GM12891 (cell line): ENCODE measurements at regions not wholly inside any gene's neighbourhood (a gene's known extent, or its start where the extent isn't known, plus 50 kb on each side); places are given as distances from the start of the nearest gene placed in this dataset.

Experiments
- DNase-seq: peaks from one replicate; pipeline ENCODE4 v3.0.0; 2011; ENCODE audit warnings: low spot score; ENCODE audit not compliant: insufficient read length
- FAIRE-seq: peaks from 2 replicates; lab custom pipeline; 2011; peaks lifted over from hg19 to GRCh38; lab: Jason Lieb, UNC
- PAX5 ChIP-seq: IDR thresholded peaks from 2 replicates; pipeline ENCODE4 v1.6.1; 2011; ENCODE audit warnings: low read length, moderate library complexity, mild to moderate bottlenecking; ENCODE audit not compliant: insufficient read depth, severe bottlenecking
- POLR2A ChIP-seq: IDR thresholded peaks from 2 replicates; pipeline ENCODE4 v1.6.1; 2011; ENCODE audit warnings: low read depth, low read length, control low read depth
- POLR2AphosphoS5 ChIP-seq: IDR thresholded peaks from 2 replicates; pipeline ENCODE4 v1.6.1; 2011; ENCODE audit warnings: low read depth, low read length, control low read depth
- POU2F2 ChIP-seq: IDR thresholded peaks from 2 replicates; pipeline ENCODE4 v1.6.1; 2011; ENCODE audit warnings: low read depth, mild to moderate bottlenecking, control low read depth, low read length, moderate library complexity
- SPI1 ChIP-seq: IDR thresholded peaks from 2 replicates; pipeline ENCODE4 v1.6.1; 2011; ENCODE audit warnings: low read depth, low read length, control low read depth
- TAF1 ChIP-seq: IDR thresholded peaks from 2 replicates; pipeline ENCODE4 v1.6.1; 2011; ENCODE audit warnings: low read depth, low read length, control low read depth

- TF ChIP-seq POLR2AphosphoS5, result no peak
- no peak for DNase-seq
These were observed 468.0 kb upstream of the GJE1 start for GRCh38 chr6:141664744-141665143.

GRCh38 chr6:141659582-141659981 lies 473.1 kb upstream of the GJE1 start:
- no peak for TF ChIP-seq POLR2AphosphoS5
- TF ChIP-seq SPI1, result no peak
- no peak for TF ChIP-seq POU2F2
- no peak for TF ChIP-seq PAX5
- TF ChIP-seq TAF1, result no peak
- TF ChIP-seq POLR2A, result no peak
- FAIRE-seq (no peak), DNase-seq (no peak)

More at GRCh38 chr6:141664744-141665143, 468.0 kb upstream of the GJE1 start:
- FAIRE-seq, result no peak

GRCh38 chr6:141658696-141659095 lies 474.0 kb upstream of the GJE1 start:
- TF ChIP-seq PAX5 (no peak), POLR2AphosphoS5 (no peak), SPI1 (no peak), POU2F2 (no peak), POLR2A (no peak), TAF1 (no peak)
- DNase-seq (no peak), FAIRE-seq (no peak)

GRCh38 chr6:141657812-141658211 lies 474.9 kb upstream of the GJE1 start:
- FAIRE-seq (no peak), DNase-seq (no peak)
- TF ChIP-seq POLR2A, result no peak
- TF ChIP-seq PAX5, result no peak
- no peak for TF ChIP-seq POU2F2
- no peak for TF ChIP-seq SPI1
- no peak for TF ChIP-seq TAF1
- no peak for TF ChIP-seq POLR2AphosphoS5

DNA sequence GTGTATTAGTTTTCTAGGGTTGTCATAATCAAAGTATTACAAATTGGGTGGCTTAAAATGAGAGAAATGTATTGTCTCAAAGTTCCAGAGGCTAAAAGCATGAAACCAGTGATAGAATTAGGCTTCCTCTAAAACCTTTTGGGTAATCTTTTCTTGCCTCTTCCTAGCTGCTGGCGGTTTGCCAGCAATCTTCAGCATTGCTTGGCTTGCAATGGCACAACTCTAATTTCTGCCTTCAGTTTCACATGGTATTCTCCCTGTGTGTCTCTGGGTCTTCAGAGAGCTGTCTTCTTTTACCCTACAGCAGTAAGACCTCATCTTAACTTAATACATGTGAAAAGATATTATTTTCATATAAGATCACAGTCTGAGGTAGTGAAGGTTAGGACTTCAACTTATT lies 479.1 kb upstream of the GJE1 start:
- DNase-seq (no peak), FAIRE-seq (no peak)
- no peak for TF ChIP-seq PAX5
- TF ChIP-seq POLR2AphosphoS5, result no peak
- TF ChIP-seq POU2F2, result no peak
- no peak for TF ChIP-seq POLR2A
- no peak for TF ChIP-seq SPI1
- TF ChIP-seq TAF1, result no peak

DNA sequence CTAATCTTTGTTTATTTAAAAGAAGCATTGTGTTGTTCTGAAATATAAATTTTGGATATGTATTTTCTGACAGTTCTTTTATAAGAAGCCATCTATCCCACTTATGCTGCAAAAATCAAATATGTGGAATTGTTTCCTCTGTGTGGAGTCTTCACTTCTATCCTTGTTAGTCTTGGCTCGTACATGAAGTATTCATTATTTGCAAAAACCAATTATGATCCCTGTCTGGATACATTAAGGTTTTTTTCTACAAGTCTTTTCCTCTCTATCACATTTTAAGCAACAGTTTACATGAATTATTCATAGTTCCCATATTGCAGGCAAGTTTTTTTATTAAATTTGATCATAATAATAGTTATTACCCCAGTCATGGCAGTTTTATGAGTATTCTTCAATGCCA lies 490.8 kb upstream of the GJE1 start:
- FAIRE-seq (no peak), DNase-seq (no peak)
- TF ChIP-seq TAF1 (no peak), POLR2A (no peak), POLR2AphosphoS5 (no peak), POU2F2 (no peak), PAX5 (no peak), SPI1 (no peak)

DNA sequence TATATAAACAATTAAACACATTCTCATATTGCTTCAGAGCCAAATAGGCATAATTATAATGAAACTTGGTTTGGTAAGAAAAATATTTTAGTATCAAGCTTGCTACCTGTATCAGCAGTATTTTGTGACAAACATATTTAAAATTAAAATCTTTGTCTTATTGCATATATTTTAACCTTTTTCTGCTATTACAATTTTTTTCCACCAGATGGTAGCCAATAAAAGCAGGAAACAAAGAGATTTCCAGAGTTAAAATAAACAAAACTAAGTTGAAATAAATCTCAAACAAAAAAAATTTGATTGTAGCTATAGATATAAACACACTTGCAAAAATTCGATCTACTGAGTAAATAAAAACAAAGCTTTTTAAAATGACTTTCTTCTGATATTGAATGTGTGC lies 491.3 kb upstream of the GJE1 start:
- FAIRE-seq, result no peak
- no peak for DNase-seq

DNA sequence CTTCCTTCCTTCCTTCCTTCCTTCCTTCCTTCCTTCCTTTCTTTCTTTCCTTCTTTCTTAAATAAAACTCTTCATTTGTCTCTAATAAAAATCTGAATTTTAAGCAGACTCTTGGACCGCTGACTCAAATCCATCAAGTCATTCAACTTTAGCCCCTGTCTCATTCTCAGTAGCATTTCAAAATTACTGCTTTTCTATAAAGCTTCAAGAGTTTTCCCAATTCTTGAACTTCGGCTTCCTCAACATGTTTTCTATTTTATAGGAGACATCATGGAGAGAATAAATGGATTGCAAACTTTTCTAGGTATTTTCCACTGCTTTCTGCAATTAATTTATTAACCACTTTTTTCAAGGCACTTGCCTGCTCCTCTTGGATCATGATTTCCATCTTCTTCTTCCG lies 497.1 kb upstream of the GJE1 start:
- no peak for FAIRE-seq
- TF ChIP-seq POLR2AphosphoS5, result no peak
- no peak for TF ChIP-seq POU2F2
- no peak for TF ChIP-seq TAF1
- TF ChIP-seq PAX5, result no peak
- no peak for TF ChIP-seq POLR2A
- TF ChIP-seq SPI1, result no peak
- no peak for DNase-seq

More for the DNA sequence above, 491.3 kb upstream of the GJE1 start:
- no peak for TF ChIP-seq POU2F2
- no peak for TF ChIP-seq POLR2AphosphoS5
- no peak for TF ChIP-seq TAF1
- TF ChIP-seq POLR2A, result no peak

DNA sequence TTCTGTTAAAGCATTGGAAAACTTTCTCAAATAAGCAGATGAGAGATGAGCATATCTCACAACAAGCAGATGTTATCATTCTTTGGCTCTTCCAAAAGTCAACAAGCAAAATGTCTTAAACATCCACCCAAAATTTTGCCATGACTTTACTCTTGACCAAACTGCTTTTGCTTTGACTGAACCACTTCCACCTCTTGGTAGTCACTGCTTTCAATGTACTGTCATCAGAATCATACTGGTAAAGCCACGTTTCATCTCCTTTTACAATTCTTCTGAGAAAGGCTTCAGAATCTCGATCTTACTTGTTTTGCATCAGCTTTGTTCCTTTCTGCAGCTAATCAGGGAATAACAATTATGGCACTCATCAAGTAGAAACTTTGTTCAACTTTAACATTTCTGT lies 498.5 kb upstream of the GJE1 start:
- DNase-seq (no peak), FAIRE-seq (no peak)
- TF ChIP-seq POLR2A (no peak), POLR2AphosphoS5 (no peak), POU2F2 (no peak), SPI1 (no peak)

DNA sequence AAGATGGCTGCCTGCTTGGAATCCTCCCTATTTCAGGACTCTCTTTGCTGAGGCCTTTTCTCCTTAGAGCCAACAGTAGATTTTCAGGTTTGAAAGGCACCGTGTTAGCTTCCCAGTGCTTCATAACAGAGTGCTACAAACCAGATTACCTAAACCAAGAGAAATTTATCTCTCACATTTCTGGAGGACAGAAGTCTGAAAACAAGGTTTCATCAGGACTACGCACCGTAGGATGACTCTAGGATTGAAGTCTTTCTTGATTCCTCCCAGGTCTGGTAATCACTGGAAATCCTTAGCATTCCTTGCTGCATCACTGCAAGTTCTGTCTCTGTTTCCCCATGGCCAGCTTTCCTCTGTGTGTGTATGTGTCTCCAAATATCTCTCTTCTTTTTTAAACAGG lies 508.4 kb upstream of the GJE1 start:
- TF ChIP-seq TAF1, result no peak
- no peak for TF ChIP-seq POU2F2
- DNase-seq (no peak), FAIRE-seq (no peak)

DNA sequence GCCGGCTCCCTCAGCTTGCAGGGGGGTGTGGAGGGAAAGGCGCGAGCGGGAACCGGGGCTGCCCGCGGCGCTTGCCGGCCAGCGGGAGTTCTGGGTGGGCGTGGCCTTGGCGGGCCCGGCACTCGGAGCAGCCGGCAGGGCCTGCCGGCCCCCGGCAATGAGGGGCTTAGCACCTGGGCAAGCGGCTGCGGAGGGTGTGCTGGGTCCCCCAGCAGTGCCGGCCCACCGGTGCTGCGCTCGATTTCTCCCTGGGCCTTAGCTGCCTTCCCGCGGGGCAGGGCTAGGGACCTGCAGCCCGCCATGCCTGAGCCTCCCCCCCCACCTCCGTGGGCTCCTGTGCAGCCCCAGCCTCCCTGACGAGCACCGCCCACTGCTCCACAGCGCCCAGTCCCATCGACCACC lies 514.5 kb upstream of the GJE1 start:
- no peak for FAIRE-seq
- TF ChIP-seq POLR2AphosphoS5 (no peak), TAF1 (no peak), POLR2A (no peak), SPI1 (no peak), POU2F2 (no peak), PAX5 (no peak)
- DNase-seq, result no peak
